PC-3 (cell line): ENCODE measurements at regions not wholly inside any gene's neighbourhood (a gene's known extent, or its start where the extent isn't known, plus 50 kb on each side); places are given as distances from the start of the nearest gene placed in this dataset.

ENCODE experiments used
- EZH2 ChIP-seq: fragments of 300-600 bp; sonication (generic); IDR thresholded peaks from one replicate; pipeline ENCODE4 v1.6.1; 2017; ENCODE audit warnings: antibody characterized with exemption, mild to moderate bottlenecking, low read length; ENCODE audit not compliant: unreplicated experiment
- EZH2phosphoT487 ChIP-seq: fragments of 300-600 bp; sonication (generic); IDR thresholded peaks from 2 replicates; pipeline ENCODE4 v1.6.1; 2018; ENCODE audit warnings: mild to moderate bottlenecking, antibody characterized with exemption, low read length, borderline replicate concordance
- TF ChIP-seq, protein P1 (sequence below): fragments of 300-600 bp; sonication (generic); conservative IDR thresholded peaks from 2 replicates; pipeline ENCODE4 v1.5.1; 2017; ENCODE audit warnings: antibody characterized with exemption, low read depth, mild to moderate bottlenecking, low read length

DNA sequence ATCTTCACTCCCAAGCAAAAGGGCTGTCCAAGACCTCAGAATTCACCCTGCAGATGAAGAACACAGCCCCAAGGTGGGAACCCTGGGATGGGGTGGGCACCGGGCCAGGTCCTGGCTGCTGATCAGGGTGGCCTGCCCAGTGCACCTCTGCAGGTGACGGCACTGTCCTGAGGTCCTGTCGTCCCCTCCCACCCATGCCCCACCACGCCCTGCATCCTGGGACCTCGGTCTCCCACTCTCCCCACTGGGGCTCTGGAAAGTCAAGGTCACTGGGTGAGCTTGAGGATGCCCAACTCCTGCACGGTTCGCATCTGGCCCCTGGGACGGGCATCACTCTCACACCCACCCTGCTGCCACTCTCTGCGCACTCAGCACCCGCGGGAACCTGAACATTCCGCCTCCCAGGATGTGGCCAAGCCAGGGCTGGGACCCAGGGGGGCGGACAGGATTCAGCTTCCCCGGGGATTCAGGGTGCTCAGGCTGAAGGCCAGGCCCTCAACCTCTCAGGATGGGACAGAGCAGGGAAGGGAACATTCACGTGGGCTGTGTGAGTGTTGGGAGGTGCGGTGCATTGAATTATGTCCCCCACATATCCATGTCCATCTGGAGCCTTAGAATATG, 115.9 kb downstream of the CPZ start:
- TF ChIP-seq, protein P1, sequence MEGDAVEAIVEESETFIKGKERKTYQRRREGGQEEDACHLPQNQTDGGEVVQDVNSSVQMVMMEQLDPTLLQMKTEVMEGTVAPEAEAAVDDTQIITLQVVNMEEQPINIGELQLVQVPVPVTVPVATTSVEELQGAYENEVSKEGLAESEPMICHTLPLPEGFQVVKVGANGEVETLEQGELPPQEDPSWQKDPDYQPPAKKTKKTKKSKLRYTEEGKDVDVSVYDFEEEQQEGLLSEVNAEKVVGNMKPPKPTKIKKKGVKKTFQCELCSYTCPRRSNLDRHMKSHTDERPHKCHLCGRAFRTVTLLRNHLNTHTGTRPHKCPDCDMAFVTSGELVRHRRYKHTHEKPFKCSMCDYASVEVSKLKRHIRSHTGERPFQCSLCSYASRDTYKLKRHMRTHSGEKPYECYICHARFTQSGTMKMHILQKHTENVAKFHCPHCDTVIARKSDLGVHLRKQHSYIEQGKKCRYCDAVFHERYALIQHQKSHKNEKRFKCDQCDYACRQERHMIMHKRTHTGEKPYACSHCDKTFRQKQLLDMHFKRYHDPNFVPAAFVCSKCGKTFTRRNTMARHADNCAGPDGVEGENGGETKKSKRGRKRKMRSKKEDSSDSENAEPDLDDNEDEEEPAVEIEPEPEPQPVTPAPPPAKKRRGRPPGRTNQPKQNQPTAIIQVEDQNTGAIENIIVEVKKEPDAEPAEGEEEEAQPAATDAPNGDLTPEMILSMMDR: no peak
- TF ChIP-seq EZH2: no peak
- TF ChIP-seq EZH2phosphoT487: no peak
